ENCODE measurements at regions not wholly inside any gene's neighbourhood (a gene's known extent, or its start where the extent isn't known, plus 50 kb on each side); places are given as distances from the start of the nearest gene placed in this dataset.

DNA sequence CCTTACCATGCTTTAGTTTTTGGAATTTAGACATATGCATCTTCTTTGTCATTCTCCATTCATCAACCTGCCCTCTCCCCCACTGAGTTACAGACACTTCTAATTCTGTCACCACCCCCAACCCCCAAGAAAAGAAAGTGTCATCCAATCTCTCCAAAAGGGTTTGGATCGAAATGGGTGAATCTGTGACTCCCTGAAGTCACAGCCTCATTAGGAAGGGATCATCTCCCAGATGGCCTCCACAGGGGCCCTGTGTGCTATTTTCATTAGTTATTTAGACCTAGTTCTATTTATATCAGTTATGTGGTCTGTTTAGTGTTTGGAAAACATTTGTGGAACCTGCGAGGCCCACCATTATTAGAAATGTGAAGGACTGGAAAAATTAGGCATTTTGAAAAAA, 191.0 kb upstream of the ATP2B1 start:
- no peak for TF ChIP-seq POLR2A (IDR thresholded peaks at IDR 0.05)
- TF ChIP-seq, protein P1, sequence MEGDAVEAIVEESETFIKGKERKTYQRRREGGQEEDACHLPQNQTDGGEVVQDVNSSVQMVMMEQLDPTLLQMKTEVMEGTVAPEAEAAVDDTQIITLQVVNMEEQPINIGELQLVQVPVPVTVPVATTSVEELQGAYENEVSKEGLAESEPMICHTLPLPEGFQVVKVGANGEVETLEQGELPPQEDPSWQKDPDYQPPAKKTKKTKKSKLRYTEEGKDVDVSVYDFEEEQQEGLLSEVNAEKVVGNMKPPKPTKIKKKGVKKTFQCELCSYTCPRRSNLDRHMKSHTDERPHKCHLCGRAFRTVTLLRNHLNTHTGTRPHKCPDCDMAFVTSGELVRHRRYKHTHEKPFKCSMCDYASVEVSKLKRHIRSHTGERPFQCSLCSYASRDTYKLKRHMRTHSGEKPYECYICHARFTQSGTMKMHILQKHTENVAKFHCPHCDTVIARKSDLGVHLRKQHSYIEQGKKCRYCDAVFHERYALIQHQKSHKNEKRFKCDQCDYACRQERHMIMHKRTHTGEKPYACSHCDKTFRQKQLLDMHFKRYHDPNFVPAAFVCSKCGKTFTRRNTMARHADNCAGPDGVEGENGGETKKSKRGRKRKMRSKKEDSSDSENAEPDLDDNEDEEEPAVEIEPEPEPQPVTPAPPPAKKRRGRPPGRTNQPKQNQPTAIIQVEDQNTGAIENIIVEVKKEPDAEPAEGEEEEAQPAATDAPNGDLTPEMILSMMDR (IDR thresholded peaks at IDR 0.05): no peak

Measured in heart left ventricle (tissue), 13 donors.